GM12875 (cell line): ENCODE measurements at regions not wholly inside any gene's neighbourhood (a gene's known extent, or its start where the extent isn't known, plus 50 kb on each side); places are given as distances from the start of the nearest gene placed in this dataset.

Source experiments
- H3K4me3 ChIP-seq: one replicate; pipeline ENCODE4 v1.5.1; 2011; ENCODE audit warnings: low read depth, low read length, control low read depth
- CTCF ChIP-seq: IDR thresholded peaks from 2 replicates; pipeline ENCODE4 v1.5.1; 2011; ENCODE audit warnings: low read depth, mild to moderate bottlenecking, control low read depth, inconsistent platforms, low read length, moderate library complexity, borderline replicate concordance; ENCODE audit not compliant: insufficient read depth

DNA sequence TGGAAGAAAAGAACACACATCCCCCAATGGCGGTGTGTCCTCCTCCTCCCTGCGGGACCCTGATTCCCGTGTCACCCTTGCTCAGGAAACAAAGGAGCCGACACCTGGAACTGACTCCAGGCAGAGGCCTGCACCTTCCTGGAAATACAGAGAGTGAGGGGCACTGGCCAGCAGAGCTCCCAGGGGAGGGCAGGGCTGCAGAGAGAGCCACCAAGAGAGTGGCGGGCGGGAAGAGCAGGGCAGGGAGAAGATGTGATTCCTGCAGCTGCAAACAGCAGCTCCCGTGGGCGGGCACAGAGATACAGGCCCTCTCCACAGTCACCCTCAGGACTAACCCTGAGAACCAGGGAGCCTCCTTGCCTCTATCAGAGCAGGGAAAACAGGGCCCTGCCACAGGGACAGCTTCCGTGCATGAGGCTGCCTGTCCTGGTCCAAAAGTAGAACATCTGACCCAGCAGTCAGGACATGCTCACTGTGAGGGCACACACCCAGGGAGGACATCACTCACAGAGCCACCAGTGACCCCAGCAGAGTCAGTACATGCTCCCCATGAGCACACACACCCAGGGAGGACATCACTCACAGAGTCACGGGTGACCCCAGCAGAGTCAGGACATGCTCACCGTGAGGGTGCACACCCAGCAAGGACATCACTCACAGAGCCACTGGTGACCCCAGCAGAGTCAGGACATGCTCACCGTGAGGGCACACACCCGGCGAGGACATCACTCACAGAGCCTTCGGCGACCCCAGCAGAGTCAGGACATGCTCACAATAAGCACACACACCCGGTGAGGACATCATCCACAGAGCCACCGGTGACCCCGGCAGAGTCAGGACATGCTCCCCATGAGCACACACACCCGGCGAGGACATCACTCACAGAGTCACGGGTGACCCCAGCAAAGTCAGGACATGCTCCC, 193.1 kb downstream of the DLL1 start:
- no peak for TF ChIP-seq CTCF
- H3K4me3 ChIP-seq, result no peak overlapping the region

DNA sequence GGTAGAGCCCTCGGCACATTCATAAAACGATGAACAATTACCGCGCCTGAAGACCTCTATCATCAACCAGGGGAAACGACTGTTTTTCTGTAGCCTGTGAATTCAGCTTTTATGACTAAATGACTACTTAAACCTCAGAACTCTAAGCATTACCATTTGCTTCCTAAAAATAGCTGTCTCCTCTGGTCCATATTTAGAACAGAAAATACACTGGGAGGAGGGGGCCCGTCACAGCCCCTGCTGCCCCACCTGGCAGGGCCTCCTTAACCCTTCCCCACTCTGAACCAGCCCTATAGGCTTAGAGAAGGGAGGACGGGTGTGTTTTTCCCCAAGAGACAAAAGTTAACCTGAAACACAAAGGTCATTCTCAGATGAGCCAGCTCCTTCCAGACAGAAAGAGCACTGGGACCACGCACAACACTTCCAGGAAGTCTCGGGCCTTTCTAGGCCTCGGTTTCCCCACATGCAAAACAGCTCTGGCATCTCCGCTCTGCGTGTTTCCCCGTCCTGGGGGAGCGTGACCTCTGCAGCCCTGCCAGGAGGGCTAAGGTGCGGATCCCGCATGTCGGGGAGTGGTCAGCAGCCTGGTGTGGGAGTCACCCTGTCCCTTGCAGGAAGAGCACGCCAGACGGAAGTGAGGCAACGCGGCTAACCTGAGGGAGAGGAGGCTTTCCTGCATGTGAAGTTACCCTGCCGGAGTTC, 193.9 kb downstream of the DLL1 start:
- no peak for TF ChIP-seq CTCF
- no peak overlapping the region for H3K4me3 ChIP-seq

DNA sequence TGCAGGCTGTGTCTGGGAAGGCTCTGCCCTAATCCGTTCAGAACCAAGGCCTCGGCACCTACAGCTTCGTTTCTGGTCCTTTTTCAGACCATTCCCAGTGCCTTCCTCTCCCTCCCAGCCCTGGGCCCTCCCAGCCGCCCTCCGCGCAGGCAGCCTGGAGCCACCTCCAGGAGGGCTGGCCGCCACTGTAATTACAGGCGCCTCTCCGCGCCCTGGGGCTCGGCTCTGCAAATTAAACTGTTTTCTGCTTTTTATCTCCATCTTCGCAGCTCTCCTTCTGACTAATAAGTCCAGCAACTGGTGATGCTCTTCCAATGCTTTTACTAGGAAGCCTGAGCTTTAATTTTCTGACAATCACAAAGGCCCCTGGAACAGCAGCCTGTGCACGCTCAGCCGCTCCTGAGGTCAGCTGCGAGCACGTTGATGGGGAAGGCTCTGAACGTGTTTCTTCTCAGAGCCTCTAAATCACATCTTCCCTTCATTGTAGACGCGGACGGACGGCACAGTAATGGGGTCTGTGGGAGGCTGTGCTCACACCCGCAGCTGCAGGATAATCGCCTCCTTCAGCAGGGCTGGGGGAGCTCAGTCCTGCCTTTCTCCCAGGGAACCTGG, 194.6 kb downstream of the DLL1 start:
- H3K4me3 ChIP-seq, result no peak overlapping the region
- no peak for TF ChIP-seq CTCF

DNA sequence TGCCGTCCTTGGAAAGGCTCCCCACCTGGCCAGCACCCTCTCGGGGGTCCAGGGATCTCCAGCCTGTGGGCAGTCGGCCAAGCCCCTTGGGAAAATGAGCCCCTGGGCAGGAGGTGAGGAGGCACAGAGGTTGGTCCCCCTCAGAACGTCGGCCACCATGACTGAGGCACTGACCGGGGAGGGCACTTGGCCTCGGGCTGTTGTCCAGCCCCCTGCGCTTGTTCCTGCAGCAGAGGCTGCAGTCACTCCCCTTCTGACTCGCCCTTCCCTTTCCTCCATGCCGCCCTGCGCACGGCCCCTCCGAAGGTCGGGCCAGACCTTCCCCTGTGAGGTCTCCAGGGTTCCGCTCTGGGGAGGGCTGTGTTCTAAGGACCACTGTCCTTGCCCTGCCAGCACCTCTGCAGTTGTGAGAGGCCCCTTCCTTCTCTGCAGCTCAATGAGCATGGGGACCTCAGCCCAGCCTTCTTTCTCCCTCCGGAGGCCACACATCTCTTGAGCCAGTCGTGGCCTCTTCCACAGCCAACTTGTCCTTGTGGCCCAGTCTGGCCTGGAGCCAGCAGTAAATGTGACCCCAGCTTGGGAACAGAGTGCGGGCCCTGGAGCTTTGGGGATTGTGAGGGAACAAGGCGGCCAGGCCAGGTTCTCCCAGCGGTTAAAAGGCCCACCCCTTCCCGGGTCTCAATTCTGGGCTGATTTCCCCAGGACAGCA, 195.5 kb downstream of the DLL1 start:
- no peak for TF ChIP-seq CTCF
- no peak overlapping the region for H3K4me3 ChIP-seq

DNA sequence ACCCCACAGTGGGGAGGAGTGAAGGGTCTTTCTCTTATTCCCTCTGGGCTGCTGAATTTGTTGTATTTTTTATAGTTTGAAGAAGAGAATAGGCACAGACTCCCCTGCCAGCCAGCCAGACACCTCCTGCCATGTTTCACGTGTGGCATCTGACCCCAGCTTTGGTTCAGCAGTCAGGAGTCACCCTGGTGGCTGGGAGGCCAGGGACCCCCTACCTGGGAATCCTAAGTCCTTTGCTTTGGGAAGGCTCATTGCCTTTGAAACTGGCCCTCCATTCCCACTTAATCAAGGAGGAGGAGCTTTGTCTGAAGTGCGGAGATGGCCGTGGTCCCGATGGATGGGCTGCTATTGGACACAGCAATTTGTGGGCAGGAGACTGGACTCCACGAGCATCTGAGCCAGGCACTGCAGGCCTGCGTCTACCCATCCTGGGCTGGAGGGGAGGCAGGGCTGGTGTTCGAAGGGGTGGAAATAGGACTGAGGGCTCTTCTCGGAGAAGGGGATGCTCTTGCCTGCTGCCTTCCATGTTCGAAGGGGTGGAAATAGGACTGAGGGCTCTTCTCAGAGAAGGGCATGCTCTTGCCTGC, 196.1 kb downstream of the DLL1 start:
- no peak overlapping the region for H3K4me3 ChIP-seq
- no peak for TF ChIP-seq CTCF

- H3K4me3 ChIP-seq, result no peak overlapping the region
- no peak for TF ChIP-seq CTCF
Observed at GRCh38 chr6:170093658-170094596, 197.0 kb downstream of the DLL1 start.
